ENCODE measurements at regions not wholly inside any gene's neighbourhood (a gene's known extent, or its start where the extent isn't known, plus 50 kb on each side); places are given as distances from the start of the nearest gene placed in this dataset.
"Not testable (repeated sequence)": the region's sequence is repeated elsewhere in the genome, so short reads cannot be mapped to it uniquely, and the experiment has no call there.

DNA sequence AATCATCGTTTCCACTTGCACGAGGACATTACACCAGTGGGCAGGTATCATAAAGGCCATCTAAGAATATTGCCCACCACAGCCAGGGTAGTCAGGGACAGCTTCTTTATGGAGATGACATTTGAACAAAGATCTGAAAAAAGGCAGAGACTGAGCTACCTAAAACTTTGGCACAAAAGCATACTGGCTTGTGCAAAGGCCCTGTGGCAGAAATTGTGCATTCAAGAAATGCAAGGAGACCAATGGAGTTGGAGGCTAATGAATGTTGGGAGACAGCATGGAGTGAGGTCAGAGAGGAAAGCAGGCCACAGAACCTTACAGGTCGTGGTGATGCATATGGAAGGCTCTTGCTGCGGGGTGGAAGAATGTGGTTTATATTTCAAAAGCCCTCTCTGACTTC lies 578.5 kb downstream of the BNC2 start:
- Histone ChIP-seq H3K9me2 (ENCODE audit: low read depth, low read length) (no peaks in the 10 kb centered on the region), H3K4me1 (ENCODE audit: insufficient read depth, low read length, severe bottlenecking) (no peaks in the 10 kb centered on the region), H3K4me3 (ENCODE audit: low read depth, low read length, poor library complexity, severe bottlenecking) (no peak overlapping the region), H4K20me1 (ENCODE audit: insufficient read depth, low read length) (no peaks in the 10 kb centered on the region), H3K9ac (ENCODE audit: low read length) (no peak overlapping the region), H3K9me3 (ENCODE audit: low read length) (no peaks in the 10 kb centered on the region), H3K36me3 (ENCODE audit: insufficient read depth, low read length) (no peaks in the 10 kb centered on the region), H3F3A (ENCODE audit: insufficient read depth, low read length) (no peaks in the 10 kb centered on the region), H3K79me2 (ENCODE audit: insufficient read depth, low read length) (no peaks in the 10 kb centered on the region), H2AFZ (ENCODE audit: low read length) (no peak overlapping the region), H3K27ac (ENCODE audit: low read depth, low read length, poor library complexity, severe bottlenecking) (no peak overlapping the region), H3K27me3 (ENCODE audit: insufficient read depth, low read length) (no peaks in the 10 kb centered on the region), H3K4me2 (ENCODE audit: low read length) (no peak overlapping the region)
- TF ChIP-seq, protein P1, sequence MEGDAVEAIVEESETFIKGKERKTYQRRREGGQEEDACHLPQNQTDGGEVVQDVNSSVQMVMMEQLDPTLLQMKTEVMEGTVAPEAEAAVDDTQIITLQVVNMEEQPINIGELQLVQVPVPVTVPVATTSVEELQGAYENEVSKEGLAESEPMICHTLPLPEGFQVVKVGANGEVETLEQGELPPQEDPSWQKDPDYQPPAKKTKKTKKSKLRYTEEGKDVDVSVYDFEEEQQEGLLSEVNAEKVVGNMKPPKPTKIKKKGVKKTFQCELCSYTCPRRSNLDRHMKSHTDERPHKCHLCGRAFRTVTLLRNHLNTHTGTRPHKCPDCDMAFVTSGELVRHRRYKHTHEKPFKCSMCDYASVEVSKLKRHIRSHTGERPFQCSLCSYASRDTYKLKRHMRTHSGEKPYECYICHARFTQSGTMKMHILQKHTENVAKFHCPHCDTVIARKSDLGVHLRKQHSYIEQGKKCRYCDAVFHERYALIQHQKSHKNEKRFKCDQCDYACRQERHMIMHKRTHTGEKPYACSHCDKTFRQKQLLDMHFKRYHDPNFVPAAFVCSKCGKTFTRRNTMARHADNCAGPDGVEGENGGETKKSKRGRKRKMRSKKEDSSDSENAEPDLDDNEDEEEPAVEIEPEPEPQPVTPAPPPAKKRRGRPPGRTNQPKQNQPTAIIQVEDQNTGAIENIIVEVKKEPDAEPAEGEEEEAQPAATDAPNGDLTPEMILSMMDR (IDR thresholded peaks at IDR 0.05; ENCODE audit: low read length) = no peak
- TF ChIP-seq EZH2 (IDR thresholded peaks at IDR 0.05; ENCODE audit: borderline replicate concordance, low read length) = no peak

DNA sequence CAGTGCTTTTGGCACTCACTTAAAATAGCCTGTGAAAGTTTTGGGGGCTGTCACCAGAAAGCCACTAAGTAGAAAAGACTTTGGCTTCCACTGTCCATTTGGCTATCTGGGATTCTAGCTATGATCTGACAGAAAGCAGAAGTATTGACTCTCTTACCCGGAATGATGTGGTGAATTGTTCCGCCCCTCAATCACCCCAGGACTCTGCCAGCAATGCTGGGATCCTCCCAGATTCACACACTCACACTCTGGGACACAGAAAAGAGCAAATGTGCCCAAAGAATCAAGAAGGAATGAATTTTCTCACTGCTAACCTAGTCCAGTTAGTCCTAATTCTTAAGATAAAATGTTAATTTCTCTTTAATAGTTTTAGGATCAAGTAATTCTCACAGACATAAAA lies 576.9 kb downstream of the BNC2 start:
- no peaks in the 10 kb centered on the region for H3K9me3 ChIP-seq (ENCODE audit: low read length)
- TF ChIP-seq, protein P1 (IDR thresholded peaks at IDR 0.05; ENCODE audit: low read length) = no peak
- TF ChIP-seq EZH2 (IDR thresholded peaks at IDR 0.05; ENCODE audit: borderline replicate concordance, low read length) = no peak
- H3K27ac ChIP-seq (ENCODE audit: low read depth, low read length, poor library complexity, severe bottlenecking) = no peak overlapping the region
- no peak overlapping the region for H3K9ac ChIP-seq (ENCODE audit: low read length)
- no peaks in the 10 kb centered on the region for H3K9me2 ChIP-seq (ENCODE audit: low read depth, low read length)
- H3K79me2 ChIP-seq (ENCODE audit: insufficient read depth, low read length) = no peaks in the 10 kb centered on the region
- H3K4me3 ChIP-seq (ENCODE audit: low read depth, low read length, poor library complexity, severe bottlenecking) = no peak overlapping the region
- H3K4me2 ChIP-seq (ENCODE audit: low read length) = no peak overlapping the region
- H3F3A ChIP-seq (ENCODE audit: insufficient read depth, low read length) = no peaks in the 10 kb centered on the region
- no peaks in the 10 kb centered on the region for H3K27me3 ChIP-seq (ENCODE audit: insufficient read depth, low read length)
- no peaks in the 10 kb centered on the region for H3K4me1 ChIP-seq (ENCODE audit: insufficient read depth, low read length, severe bottlenecking)
- H4K20me1 ChIP-seq (ENCODE audit: insufficient read depth, low read length) = no peaks in the 10 kb centered on the region
- H3K36me3 ChIP-seq (ENCODE audit: insufficient read depth, low read length) = no peaks in the 10 kb centered on the region
- no peak overlapping the region for H2AFZ ChIP-seq (ENCODE audit: low read length)

DNA sequence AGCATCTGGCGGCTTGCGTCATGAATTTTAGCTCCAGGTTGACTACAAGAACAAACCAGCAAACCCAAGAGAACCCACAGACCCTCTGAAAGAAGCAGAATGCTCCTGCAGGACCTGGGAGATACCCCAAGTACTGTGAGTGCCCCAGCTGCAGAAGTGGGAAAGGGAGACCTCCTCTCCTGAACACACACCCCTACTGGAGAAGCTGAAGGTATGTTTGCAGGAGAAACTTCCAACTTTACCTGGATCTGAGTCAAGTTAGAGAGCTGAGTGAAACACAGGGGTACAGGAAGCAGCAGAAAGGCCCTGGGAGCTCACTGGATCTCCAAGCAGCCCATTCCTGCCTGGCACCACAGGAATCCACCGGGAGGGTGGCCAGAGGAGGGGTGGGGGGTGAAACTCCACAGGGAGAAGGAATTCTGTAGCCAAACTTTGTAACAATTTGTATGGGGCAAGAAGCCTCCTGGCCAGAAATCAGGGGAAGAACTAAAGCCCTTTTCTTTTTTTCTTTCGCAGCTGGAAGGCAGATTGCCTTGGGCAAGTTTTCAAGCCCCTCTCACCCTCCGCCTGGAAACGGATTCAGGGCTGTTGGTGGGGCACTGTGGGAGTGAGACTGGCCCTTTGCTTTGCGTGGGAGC lies 576.2 kb downstream of the BNC2 start:
- H3K79me2 ChIP-seq (ENCODE audit: insufficient read depth, low read length) = no peaks in the 10 kb centered on the region
- no peaks in the 10 kb centered on the region for H3K9me3 ChIP-seq (ENCODE audit: low read length)
- H2AFZ ChIP-seq (ENCODE audit: low read length) = no peak overlapping the region
- no peak overlapping the region for H3K9ac ChIP-seq (ENCODE audit: low read length)
- TF ChIP-seq EZH2 (IDR thresholded peaks at IDR 0.05; ENCODE audit: borderline replicate concordance, low read length) = no peak
- TF ChIP-seq, protein P1 (IDR thresholded peaks at IDR 0.05; ENCODE audit: low read length) = no peak
- H3K36me3 ChIP-seq (ENCODE audit: insufficient read depth, low read length) = no peaks in the 10 kb centered on the region
- no peaks in the 10 kb centered on the region for H3F3A ChIP-seq (ENCODE audit: insufficient read depth, low read length)
- no peaks in the 10 kb centered on the region for H3K4me1 ChIP-seq (ENCODE audit: insufficient read depth, low read length, severe bottlenecking)
- no peak overlapping the region for H3K4me2 ChIP-seq (ENCODE audit: low read length)
- no peaks in the 10 kb centered on the region for H3K27me3 ChIP-seq (ENCODE audit: insufficient read depth, low read length)
- no peak overlapping the region for H3K4me3 ChIP-seq (ENCODE audit: low read depth, low read length, poor library complexity, severe bottlenecking)
- H3K9me2 ChIP-seq (ENCODE audit: low read depth, low read length) = no peaks in the 10 kb centered on the region
- no peak overlapping the region for H3K27ac ChIP-seq (ENCODE audit: low read depth, low read length, poor library complexity, severe bottlenecking)
- no peaks in the 10 kb centered on the region for H4K20me1 ChIP-seq (ENCODE audit: insufficient read depth, low read length)

DNA sequence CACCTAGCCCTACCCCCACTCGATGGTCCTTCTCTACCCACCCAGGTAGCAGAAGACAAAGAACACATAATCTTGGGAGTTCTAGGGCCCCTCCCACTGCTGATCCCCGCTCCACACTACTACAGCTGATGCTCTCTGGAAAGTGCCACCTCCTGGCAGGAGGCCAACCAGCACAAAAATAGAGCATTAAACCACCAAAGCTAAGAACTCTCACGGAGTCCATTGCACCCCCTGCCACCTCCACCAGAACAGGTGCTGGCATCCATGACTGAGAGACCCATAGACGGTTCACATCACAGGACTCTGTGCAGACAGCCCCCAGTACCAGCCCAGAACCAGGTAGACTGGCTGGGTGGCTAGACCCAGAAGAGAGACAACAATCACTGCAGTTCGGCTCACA lies 575.5 kb downstream of the BNC2 start:
- not testable (repeated sequence) for H3F3A ChIP-seq (ENCODE audit: insufficient read depth, low read length); H3K27ac ChIP-seq (ENCODE audit: low read depth, low read length, poor library complexity, severe bottlenecking); H2AFZ ChIP-seq (ENCODE audit: low read length); H3K9me3 ChIP-seq (ENCODE audit: low read length); H3K4me1 ChIP-seq (ENCODE audit: insufficient read depth, low read length, severe bottlenecking); H4K20me1 ChIP-seq (ENCODE audit: insufficient read depth, low read length); H3K79me2 ChIP-seq (ENCODE audit: insufficient read depth, low read length); H3K9ac ChIP-seq (ENCODE audit: low read length); H3K36me3 ChIP-seq (ENCODE audit: insufficient read depth, low read length); H3K27me3 ChIP-seq (ENCODE audit: insufficient read depth, low read length); H3K9me2 ChIP-seq (ENCODE audit: low read depth, low read length); H3K4me3 ChIP-seq (ENCODE audit: low read depth, low read length, poor library complexity, severe bottlenecking); H3K4me2 ChIP-seq (ENCODE audit: low read length)

DNA sequence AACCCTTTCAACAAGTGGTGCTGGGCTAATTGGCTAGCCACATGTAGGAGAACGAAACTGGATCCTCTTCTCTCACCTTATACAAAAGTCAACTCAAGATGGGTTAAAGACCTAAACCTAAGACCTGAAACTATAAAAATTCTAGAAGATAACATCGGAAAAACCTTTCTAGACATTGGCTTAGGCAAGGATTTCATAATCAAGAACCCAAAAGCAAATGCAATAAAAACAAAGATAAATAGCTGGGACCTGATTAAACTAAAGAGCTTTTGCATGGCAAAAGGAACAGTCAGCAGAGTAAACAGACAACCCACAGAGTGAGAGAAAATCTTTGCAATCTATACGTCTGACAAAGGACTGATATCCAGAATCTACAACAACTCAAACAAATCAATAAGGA lies 571.1 kb downstream of the BNC2 start:
- not testable (repeated sequence) for H3K79me2 ChIP-seq (ENCODE audit: insufficient read depth, low read length); H3K27me3 ChIP-seq (ENCODE audit: insufficient read depth, low read length); H3K4me2 ChIP-seq (ENCODE audit: low read length); H4K20me1 ChIP-seq (ENCODE audit: insufficient read depth, low read length); H3K9me2 ChIP-seq (ENCODE audit: low read depth, low read length); H3K9me3 ChIP-seq (ENCODE audit: low read length); H2AFZ ChIP-seq (ENCODE audit: low read length); H3K9ac ChIP-seq (ENCODE audit: low read length); H3K36me3 ChIP-seq (ENCODE audit: insufficient read depth, low read length); H3K4me1 ChIP-seq (ENCODE audit: insufficient read depth, low read length, severe bottlenecking); H3F3A ChIP-seq (ENCODE audit: insufficient read depth, low read length); H3K4me3 ChIP-seq (ENCODE audit: low read depth, low read length, poor library complexity, severe bottlenecking); H3K27ac ChIP-seq (ENCODE audit: low read depth, low read length, poor library complexity, severe bottlenecking)

All from OCI-LY1 (cell line).